ENCODE measurements at regions not wholly inside any gene's neighbourhood (a gene's known extent, or its start where the extent isn't known, plus 50 kb on each side); places are given as distances from the start of the nearest gene placed in this dataset.

DNA sequence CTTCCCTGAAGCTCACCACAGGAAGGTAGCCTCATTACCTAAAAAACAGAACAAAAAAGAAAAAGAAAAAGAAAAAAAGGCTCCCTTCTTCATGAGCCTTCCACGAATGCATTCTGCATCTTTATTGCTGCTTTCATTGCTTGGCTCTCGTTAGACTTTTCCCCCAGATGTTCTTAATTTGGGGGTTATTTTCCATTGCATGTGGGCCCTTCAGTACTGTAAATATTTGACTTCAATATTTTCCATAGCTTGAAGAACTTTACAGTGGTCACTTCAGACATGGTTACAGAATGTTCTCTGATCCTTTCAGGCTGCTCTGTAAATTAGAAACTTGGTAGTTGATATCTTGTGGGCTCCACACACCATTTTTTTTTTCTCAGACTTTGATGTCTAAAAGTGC is 65.6 kb upstream of the COPS8 start:
- DNase-seq: no peak

DNA sequence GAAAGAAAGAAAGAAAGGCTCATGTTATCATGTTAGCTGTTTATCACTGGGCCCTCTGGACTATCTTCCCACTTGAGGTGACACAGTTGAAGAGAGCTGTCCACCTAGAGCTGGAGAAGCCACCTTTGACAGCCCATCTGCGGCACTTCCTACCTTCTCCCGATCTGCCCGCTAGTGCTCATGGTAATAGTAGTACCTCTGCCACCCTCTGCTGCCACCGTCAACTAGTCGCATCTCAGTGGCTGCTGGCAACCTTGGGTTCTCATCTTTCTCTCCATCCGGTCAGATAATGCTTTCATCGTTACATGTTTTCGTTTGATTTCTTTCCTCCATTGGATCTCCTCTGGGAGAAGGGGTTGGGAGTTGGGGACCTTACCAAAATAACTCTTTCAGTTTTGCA is 63.2 kb upstream of the COPS8 start:
- no peak for DNase-seq

DNA sequence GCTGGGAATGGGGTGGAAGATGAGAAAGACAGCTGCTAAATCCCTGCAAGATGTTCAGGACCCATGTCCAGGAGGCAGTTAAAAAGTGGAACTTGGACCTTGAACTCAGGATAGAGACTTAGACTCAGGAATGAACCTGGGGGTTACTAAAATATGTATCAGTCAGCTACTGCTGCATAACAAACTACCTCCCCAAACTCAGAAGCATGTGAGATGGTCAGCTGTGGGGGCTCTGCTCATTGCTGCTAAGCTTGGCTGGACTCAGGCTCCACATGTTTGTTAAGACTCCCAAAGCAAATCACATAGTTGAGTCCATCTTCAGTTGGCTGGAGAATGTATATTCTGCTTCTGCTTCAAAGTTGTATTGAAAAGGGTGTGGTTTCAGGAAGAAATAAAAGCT is 61.4 kb upstream of the COPS8 start:
- DNase-seq: no peak

DNA sequence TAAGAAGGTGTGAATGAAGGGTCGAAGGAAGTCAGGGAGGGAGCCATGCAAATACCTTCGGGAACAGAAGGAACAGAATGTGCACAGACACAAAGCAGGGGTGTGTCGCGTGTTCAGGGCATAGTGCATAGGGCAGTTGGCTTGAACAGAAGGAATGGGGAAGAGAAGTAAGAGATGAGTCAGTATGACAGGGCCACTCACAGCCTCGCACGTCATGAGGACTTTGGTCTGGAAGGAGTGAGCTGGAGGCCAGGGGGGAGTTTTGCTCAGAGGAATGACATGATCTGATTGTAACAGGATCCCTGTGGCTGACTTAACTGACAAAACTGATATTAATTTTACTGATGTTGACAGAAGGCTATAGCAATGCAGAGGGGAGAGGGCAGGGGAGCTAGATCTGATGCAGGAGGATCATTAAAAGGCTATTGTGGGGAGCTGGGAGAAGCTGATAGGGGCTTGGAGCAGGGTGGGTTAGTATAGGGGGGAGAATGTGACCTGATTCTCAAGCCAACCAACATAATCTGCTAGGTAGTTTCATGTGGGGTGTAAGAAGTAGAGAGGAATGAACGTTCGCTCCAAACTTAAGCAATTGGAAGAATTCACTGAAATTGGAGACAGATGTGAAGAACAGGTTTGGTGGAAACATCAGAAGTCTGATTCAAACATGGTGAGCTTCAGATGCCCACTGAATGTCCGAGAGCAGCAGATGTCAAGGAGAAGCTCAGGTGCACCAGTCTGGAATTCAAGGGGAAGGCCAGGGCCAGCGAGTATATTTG is 60.4 kb upstream of the COPS8 start:
- DNase-seq: no peak

DNA sequence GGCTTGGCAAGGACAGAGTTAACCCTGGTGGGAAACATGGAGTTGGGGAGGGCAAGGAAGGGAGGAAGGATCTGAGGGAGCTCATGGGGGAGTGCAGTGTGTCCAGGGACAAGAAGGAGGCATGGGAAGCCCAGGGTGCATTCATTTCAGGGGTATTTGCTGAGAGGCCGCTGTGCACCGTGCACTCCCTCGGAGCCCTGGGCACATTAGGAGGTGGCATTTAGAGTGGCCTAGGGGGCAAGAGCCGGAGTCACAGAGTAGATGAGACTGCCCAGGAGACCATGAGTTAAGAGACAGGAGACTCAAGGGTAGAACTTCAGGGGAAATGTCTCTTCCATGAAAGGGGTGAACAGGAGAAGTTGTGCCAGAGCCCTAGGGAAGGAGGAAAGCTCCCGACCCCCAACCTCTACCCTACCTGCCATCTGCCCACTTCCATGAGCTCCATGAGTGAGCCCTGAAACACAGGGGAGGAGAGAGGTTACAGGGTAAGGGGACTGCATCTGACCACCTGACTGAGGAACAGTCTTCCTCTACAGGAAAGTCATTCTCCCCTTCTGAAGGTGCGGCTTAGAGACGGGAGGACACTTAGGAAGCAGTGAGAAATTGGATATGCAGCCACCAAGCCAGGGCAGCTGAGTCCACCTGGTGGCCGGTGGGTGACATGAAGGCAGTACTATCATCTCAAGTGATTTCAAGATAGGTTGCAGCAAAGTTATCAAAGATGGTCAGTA is 58.5 kb upstream of the COPS8 start:
- peak; percentile 39 to 45 for DNase-seq

DNA sequence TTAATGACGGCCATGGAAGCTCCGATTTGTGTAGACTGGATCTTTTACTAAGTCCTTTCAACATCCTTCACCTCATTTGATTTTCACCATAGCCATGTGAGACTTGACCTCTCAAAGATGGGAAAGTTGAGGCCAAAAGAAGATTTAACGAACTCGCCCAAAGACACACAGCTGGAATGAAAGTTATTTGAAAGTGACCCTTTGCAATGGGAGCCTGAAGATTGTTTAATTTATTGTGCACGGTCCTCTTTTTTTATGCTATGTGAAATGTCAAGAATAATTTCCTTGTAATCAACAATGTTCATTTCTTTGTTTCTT is 58.0 kb upstream of the COPS8 start:
- no peak for DNase-seq

DNA sequence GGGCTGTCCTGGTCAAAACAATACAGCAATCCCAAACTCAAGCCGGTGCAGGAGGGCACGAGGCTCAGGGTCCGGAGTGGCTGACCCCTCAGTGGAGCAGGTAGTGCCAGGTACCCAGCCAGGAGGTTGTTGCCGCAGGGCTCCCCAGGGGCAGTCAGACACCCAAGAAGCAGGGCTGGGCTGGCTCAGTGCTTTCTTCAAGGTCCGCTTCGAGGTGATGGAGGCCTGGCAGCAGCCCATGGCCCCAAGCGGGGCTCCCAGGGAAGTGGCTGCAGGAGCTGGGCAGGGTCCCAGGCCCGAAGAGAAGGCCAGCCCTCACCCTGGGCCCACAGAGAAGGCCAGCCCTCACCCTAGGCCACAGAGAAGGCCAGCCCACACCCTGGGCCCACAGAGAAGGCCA is 55.3 kb upstream of the COPS8 start:
- DNase-seq: no peak

DNA sequence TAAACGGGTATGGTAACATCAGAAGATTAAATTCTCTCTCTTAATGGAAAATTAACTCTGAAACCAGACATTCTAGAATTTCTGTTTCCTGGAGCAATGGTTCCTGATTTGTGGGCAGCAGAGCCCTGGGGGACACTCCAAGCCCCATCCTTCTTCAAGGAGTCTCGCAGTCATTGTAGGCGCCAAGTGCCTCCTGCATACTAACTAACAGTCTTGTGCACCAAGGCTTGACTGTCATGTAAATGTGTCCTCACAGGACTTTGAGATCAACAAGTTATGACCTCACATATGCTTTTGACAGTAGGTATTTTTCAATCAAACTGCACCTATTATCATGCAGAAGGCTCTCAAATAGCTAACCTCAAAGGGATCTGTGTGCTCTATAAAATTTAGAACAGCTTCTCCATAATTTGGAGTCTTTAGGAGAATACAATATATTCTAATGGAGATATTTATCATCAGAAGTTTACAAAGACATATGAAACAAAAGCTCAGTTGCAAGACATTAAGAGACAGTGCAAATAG is 52.1 kb upstream of the COPS8 start:
- no peak for DNase-seq

DNA sequence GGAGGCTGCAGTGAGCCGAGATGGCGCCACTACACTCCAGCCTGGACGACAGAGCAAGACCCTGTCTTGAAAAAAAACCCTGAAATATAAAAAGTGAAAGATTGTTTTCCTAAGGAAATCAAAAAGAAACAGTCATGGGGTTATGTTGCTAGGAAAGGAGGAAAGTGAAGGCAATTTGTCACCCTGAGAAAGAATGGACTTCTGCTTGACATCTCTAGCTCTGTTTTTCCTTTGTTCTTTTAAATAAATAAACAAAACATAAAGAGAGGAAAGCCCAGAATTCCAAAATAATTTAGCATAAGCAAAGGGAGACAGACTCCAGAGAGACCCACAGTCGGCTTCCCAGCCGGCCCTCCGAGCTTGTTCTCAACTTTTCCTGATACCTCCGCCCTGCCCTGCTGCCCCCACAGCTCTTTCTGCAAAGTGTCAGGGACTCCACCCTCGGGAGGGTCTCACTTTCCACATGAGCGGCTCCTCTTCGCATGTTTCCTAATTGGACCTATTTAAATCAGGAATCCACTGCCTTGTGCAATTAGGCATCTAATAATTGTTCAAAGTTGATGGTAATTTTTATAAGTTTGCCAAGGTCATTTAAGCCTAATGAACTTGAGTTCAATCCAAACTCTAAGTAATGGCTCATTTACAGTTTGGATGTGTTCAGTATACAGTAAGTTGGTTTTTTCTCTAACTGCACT is 49.8 kb upstream of the COPS8 start:
- no peak for DNase-seq

All from activated CD4-positive, alpha-beta T cell treated with anti-CD3 and anti-CD28 coated beads, Interleukin-2, amount 50 U/mL, for 48 hours (primary cell).